Activated CD8-positive, alpha-beta T cell treated with anti-CD3 and anti-CD28 coated beads for 36 hours (primary cell): ENCODE measurements at regions not wholly inside any gene's neighbourhood (a gene's known extent, or its start where the extent isn't known, plus 50 kb on each side); places are given as distances from the start of the nearest gene placed in this dataset.

Experiments used
- ATAC-seq: fragments of 200-7000 bp; cut with Tn5 transposase; one replicate; pipeline ENCODE4 v1.10.0; 2021; ENCODE audit warnings: mild to moderate bottlenecking, moderate library complexity
- CTCF ChIA-PET: fragments of 350-600 bp; sonication (Branson Sonifier 250); formaldehyde crosslinking; loops from one replicate; lab custom pipeline; 2021; ENCODE audit warnings: antibody characterized with exemption; lab: Charles Lee
- POLR2A ChIA-PET: fragments of 350-600 bp; sonication (Branson Sonifier 250); formaldehyde crosslinking; loops from one replicate; lab custom pipeline; 2021; ENCODE audit warnings: antibody characterized with exemption; lab: Charles Lee
- DNase-seq: peaks from one replicate; pipeline ENCODE4 v3.0.0-alpha.2; 2020
- H3K27ac Mint-ChIP-seq: one replicate; pipeline ENCODE4 v1.8.0; 2021; ENCODE audit warnings: mild to moderate bottlenecking, mixed read lengths
- H3K27me3 Mint-ChIP-seq: one replicate; pipeline ENCODE4 v1.8.0; 2021; ENCODE audit warnings: mixed read lengths
- H3K36me3 Mint-ChIP-seq: one replicate; pipeline ENCODE4 v1.8.0; 2021; ENCODE audit warnings: low read depth, mixed read lengths
- H3K4me1 Mint-ChIP-seq: one replicate; pipeline ENCODE4 v1.8.0; 2021; ENCODE audit warnings: low read depth, mixed read lengths
- H3K4me3 Mint-ChIP-seq: one replicate; pipeline ENCODE4 v1.8.0; 2021; ENCODE audit warnings: mild to moderate bottlenecking, moderate library complexity, mixed read lengths
- H3K9me3 Mint-ChIP-seq: one replicate; pipeline ENCODE4 v1.8.0; 2021; ENCODE audit warnings: mixed read lengths
- intact Hi-C: fragments of 100-400 bp; cut with micrococcal nuclease; formaldehyde crosslinking; loops from one replicate; pipeline ENCODE4 v1.10.0; 2022
- TF ChIP-seq, protein P1 (sequence below): fragments of 200-600 bp; IDR thresholded peaks from one replicate; pipeline ENCODE4 v1.8.0; 2022; ENCODE audit warnings: antibody characterized with exemption, mild to moderate bottlenecking

DNA sequence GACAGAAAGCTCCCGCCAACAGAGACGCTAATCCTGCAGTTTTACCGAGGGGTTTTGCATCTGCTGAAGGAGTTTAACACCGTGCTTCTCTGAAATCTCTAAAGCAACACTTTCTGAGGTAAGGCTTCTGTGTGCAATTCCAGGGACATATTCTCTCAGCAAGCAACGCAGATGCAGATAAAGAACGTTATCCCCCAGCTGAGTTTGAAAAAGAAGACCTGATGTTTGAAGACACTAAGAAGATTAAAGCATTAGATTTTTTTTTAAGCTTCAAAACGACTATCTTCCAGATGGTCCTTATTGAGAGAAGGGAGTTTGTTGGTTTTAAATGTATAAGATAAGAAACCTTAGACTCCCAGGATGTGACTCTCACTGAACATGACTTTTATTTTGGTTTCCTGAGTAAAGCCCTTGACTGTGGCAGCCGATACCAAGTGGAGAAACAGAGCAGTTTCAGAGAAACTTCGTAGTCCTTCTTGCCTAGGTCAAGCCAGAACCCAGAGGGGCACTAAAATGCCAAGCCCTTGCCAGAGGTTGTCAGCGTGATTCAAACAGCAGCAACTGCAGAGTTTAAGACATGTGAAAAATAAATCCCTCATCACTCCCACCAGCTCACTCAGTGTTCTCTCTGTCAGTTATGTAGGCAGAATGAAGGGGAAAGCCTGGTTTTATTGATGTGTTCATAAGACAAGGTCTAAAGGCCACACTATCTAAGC, 353.3 kb upstream of the CNR1 start:
- ATAC-seq (no peak), DNase-seq (no peak)
- Mint-ChIP-seq H3K4me1 (no peaks in the 10 kb centered on the region), H3K36me3 (no peaks in the 10 kb centered on the region), H3K27me3 (peaks cover 2% of the 10 kb centered on the region), H3K27ac (no peak overlapping the region), H3K4me3 (no peak overlapping the region), H3K9me3 (no peaks in the 10 kb centered on the region)
- intact Hi-C loops = no loop called here
- ChIA-PET POLR2A (interaction anchor here (0.6 kb wide), 1 partner anchor 568 kb away, joined by 3 read pairs; no protein-coding TSS in a partner anchor), CTCF (no interaction called here)
- TF ChIP-seq, protein P1, sequence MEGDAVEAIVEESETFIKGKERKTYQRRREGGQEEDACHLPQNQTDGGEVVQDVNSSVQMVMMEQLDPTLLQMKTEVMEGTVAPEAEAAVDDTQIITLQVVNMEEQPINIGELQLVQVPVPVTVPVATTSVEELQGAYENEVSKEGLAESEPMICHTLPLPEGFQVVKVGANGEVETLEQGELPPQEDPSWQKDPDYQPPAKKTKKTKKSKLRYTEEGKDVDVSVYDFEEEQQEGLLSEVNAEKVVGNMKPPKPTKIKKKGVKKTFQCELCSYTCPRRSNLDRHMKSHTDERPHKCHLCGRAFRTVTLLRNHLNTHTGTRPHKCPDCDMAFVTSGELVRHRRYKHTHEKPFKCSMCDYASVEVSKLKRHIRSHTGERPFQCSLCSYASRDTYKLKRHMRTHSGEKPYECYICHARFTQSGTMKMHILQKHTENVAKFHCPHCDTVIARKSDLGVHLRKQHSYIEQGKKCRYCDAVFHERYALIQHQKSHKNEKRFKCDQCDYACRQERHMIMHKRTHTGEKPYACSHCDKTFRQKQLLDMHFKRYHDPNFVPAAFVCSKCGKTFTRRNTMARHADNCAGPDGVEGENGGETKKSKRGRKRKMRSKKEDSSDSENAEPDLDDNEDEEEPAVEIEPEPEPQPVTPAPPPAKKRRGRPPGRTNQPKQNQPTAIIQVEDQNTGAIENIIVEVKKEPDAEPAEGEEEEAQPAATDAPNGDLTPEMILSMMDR = no peak

DNA sequence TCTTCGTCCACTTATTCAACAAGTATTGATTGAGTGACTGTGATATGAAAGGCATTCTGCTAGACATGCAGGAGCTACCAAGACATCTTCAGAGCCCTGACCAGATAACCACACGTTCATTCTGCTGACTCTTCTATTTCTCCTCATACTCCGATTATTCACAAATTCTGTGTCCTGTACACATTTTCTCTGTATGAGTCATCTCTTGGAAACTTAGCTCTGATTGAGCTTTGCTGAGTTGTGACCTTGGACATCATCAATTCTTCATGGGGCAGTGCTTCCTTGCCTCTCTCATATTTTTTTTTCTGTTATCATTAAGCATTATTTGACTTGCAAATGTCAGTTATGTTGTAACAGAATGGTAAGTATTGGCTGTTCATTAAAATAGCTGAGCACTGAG, 351.6 kb upstream of the CNR1 start:
- H3K9me3 Mint-ChIP-seq = no peaks in the 10 kb centered on the region
- intact Hi-C loops = no loop called here
- DNase-seq (no peak), ATAC-seq (no peak)
- H3K36me3 Mint-ChIP-seq = no peaks in the 10 kb centered on the region
- TF ChIP-seq, protein P1 = no peak
- peaks cover 3% of the 10 kb centered on the region for H3K27me3 Mint-ChIP-seq
- H3K4me3 Mint-ChIP-seq = no peak overlapping the region
- no peaks in the 10 kb centered on the region for H3K4me1 Mint-ChIP-seq
- ChIA-PET POLR2A (no interaction called here), CTCF (interaction anchor here (1.2 kb wide), 1 partner anchor 263 kb away, joined by 3 read pairs; no protein-coding TSS in a partner anchor)
- no peak overlapping the region for H3K27ac Mint-ChIP-seq

DNA sequence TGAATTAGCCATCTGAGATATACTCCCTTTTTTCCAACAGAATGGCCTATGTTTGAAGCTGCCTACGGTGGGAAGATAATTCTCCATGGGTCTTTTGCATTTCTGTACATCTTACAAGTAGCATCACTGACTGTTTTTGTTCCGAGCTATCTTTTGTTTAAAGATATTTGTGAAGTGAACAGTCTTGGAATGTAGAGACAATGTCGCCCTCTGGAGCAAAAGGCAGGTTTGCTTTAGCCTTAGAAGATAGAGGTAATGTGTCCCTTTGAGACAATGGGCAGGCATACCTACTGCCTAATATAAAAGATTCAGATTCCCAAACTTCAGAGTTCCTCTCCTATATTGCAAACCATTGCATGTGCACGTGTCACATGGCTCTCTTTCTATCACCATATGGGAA, 347.8 kb upstream of the CNR1 start:
- no peaks in the 10 kb centered on the region for H3K36me3 Mint-ChIP-seq
- H3K4me1 Mint-ChIP-seq = no peaks in the 10 kb centered on the region
- ChIA-PET POLR2A (no interaction called here), CTCF (interaction anchor here (1.7 kb wide), 1 partner anchor 21 kb away, joined by 3 read pairs; no protein-coding TSS in a partner anchor)
- TF ChIP-seq, protein P1 = no peak
- DNase-seq (no peak), ATAC-seq (no peak)
- H3K27ac Mint-ChIP-seq = no peak overlapping the region
- H3K4me3 Mint-ChIP-seq = no peak overlapping the region
- no peaks in the 10 kb centered on the region for H3K9me3 Mint-ChIP-seq
- intact Hi-C loops = no loop called here
- H3K27me3 Mint-ChIP-seq = peaks cover 3% of the 10 kb centered on the region

DNA sequence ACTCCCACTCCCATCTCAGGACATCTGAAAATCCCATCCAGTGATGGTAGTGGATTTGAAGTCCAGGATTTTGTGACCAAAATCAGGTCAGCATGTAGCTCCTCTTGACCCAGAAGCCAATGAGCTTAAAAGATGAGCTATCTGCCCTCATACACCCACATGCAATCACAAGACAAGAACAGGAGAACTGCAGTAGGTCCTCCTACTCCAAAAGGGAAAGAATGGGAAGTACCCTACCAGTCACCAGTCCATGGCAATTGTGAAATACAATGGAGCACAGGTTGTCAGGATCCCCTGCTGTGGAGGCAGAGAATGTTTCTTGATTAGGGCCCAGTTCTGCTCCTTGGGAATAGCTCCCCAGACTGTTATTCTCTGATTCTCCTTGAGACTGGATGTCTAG, 347.3 kb upstream of the CNR1 start:
- Mint-ChIP-seq H3K4me1 (no peaks in the 10 kb centered on the region), H3K27me3 (peaks cover 3% of the 10 kb centered on the region), H3K9me3 (no peaks in the 10 kb centered on the region), H3K27ac (no peak overlapping the region), H3K36me3 (no peaks in the 10 kb centered on the region), H3K4me3 (no peak overlapping the region)
- ATAC-seq (no peak), DNase-seq (no peak)
- TF ChIP-seq, protein P1 = no peak
- ChIA-PET POLR2A (no interaction called here), CTCF (interaction anchor here (1.7 kb wide), 1 partner anchor 20 kb away, joined by 3 read pairs; no protein-coding TSS in a partner anchor)
- intact Hi-C loops = no loop called here

DNA sequence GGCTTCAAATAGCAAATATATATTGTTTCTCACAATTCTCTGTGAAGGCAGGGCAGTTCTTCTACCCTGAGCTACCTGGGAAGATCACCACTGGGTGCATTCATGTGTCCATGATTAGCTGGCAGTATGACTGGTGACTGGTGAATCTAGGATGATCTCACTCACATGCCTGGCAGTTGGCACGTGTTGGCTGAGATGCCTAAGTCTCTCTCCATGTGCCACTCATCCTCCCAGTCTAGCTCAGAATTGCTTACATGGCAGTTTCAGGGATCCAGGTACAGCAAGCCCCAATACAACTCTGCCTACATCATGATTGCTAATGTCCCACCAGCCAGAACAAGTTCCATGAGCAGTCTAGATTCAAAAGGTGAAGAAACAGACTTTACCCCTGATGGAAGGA, 346.8 kb upstream of the CNR1 start:
- TF ChIP-seq, protein P1 = no peak
- ATAC-seq (no peak), DNase-seq (no peak)
- Mint-ChIP-seq H3K4me1 (no peaks in the 10 kb centered on the region), H3K4me3 (no peak overlapping the region), H3K36me3 (no peaks in the 10 kb centered on the region), H3K9me3 (no peaks in the 10 kb centered on the region), H3K27ac (no peak overlapping the region), H3K27me3 (peaks cover 3% of the 10 kb centered on the region)
- intact Hi-C loops = no loop called here
- POLR2A ChIA-PET = no interaction called here
- CTCF ChIA-PET = no interaction called here
